Body of pancreas (tissue), 4 donors: ENCODE measurements at regions not wholly inside any gene's neighbourhood (a gene's known extent, or its start where the extent isn't known, plus 50 kb on each side); places are given as distances from the start of the nearest gene placed in this dataset.

Experiments
- ATAC-seq: fragments of 150-250 bp; one replicate; pipeline ENCODE4 v1.9.1; 2016
- DNase-seq, 4 donors: peaks; one replicate each; pipeline ENCODE4 v3.0.0-alpha.2; 2019
- H3K27ac ChIP-seq, 4 donors: fragments of 200-600 bp; sonication (generic); 1 replicate in 3 of 4; 2 replicates in 1 of 4; pipeline versions ENCODE4 v1.5.1 to v1.6.1; 2016 to 2019; ENCODE audit warnings: mild to moderate bottlenecking in 1 of 4, mixed read lengths in 1 of 4, moderate library complexity in 1 of 4
- H3K27me3 ChIP-seq, 2 donors: fragments of 200-600 bp; sonication (generic); one replicate each; pipeline ENCODE4 v1.6.0; 2016; ENCODE audit warnings: mild to moderate bottlenecking in 1 of 2
- H3K36me3 ChIP-seq, 2 donors: fragments of 200-600 bp; sonication (generic); replicated peaks in 1 of 2; 2 replicates each; pipeline ENCODE4 v1.5.1; 2016; ENCODE audit warnings: low read depth in 2 of 2; ENCODE audit not compliant: insufficient read depth in 1 of 2
- H3K4me1 ChIP-seq: fragments of 200-600 bp; sonication (generic); one replicate; pipeline ENCODE4 v1.6.0; 2016
- H3K4me3 ChIP-seq, 2 donors: fragments of 200-600 bp; sonication (generic); 1 replicate in 1 of 2; 2 replicates in 1 of 2; pipeline ENCODE4 v1.5.1; 2016 to 2019
- H3K9me3 ChIP-seq, 3 donors: fragments of 200-600 bp; sonication (generic); 1 replicate in 2 of 3; 2 replicates in 1 of 3; pipeline ENCODE4 v1.5.1; 2016
- CTCF ChIP-seq, 7 experiments: fragments of 450-650 bp in 4 of 7; fragments of 200-600 bp in 3 of 7; sonication (generic) in 3 of 7; IDR thresholded peaks; one replicate each; pipeline ENCODE4 v1.5.1; 2016 to 2019; ENCODE audit warnings: antibody characterized with exemption in 7 of 7
- POLR2A ChIP-seq, 3 donors: fragments of 450-650 bp; IDR thresholded peaks; one replicate each; pipeline ENCODE4 v1.6.1; 2016; ENCODE audit warnings: antibody characterized with exemption in 3 of 3, mild to moderate bottlenecking in 2 of 3
- WGBS, 2 donors: methylation state at CpG; one replicate each; pipeline ENCODE4 v1.1.5; 2017; 5-methylcytosine and 5-hydroxymethylcytosine counted together
- intact Hi-C: fragments of 100-400 bp; cut with DNase I; formaldehyde crosslinking; loops from one replicate; pipeline ENCODE4 v1.15.1; 2023

GRCh38 chr1:82420584-82420983 is 619.9 kb downstream of the ADGRL2 start:
- intact Hi-C loops: no loop called here
- no peak for TF ChIP-seq CTCF (IDR thresholded peaks at IDR 0.05)
- no peak for TF ChIP-seq POLR2A (IDR thresholded peaks at IDR 0.05)
- Histone ChIP-seq H3K9me3 (no peaks in the 10 kb centered on the region), H3K4me1 (no peaks in the 10 kb centered on the region), H3K36me3 (no peaks in the 10 kb centered on the region), H3K27me3 (no peaks in the 10 kb centered on the region), H3K27ac (no peak overlapping the region), H3K4me3 (no peak overlapping the region)
- DNase-seq (no peak), ATAC-seq (no peak)
- WGBS, 2 donors: 67 to 78% methylated on average over 3 of the region's 3 CpGs

- H3K4me1 ChIP-seq: no peaks in the 10 kb centered on the region
- DNase-seq (no peak), ATAC-seq (no peak)
- H3K36me3 ChIP-seq: no peaks in the 10 kb centered on the region
- intact Hi-C loops: no loop called here
- H3K27me3 ChIP-seq: no peaks in the 10 kb centered on the region
- no peak overlapping the region for H3K27ac ChIP-seq
- H3K9me3 ChIP-seq: no peaks in the 10 kb centered on the region
- WGBS, 2 donors: 67 to 68% methylated on average over 1 of the region's 1 CpG
- TF ChIP-seq CTCF (IDR thresholded peaks at IDR 0.05) (no peak), POLR2A (IDR thresholded peaks at IDR 0.05) (no peak)
- no peak overlapping the region for H3K4me3 ChIP-seq
Measured at GRCh38 chr1:82411605-82412004, 610.9 kb downstream of the ADGRL2 start.

GRCh38 chr1:82405333-82405732 is 604.6 kb downstream of the ADGRL2 start:
- H3K4me3 ChIP-seq: no peak overlapping the region
- no peak for DNase-seq
- no peak for ATAC-seq
- intact Hi-C loops: no loop called here
- no peaks in the 10 kb centered on the region for H3K4me1 ChIP-seq
- WGBS, 2 donors: 73 to 85% methylated on average over 1 of the region's 1 CpG
- TF ChIP-seq POLR2A (IDR thresholded peaks at IDR 0.05) (no peak), CTCF (IDR thresholded peaks at IDR 0.05) (no peak)
- no peaks in the 10 kb centered on the region for H3K36me3 ChIP-seq
- no peaks in the 10 kb centered on the region for H3K27me3 ChIP-seq
- H3K27ac ChIP-seq: no peak overlapping the region
- H3K9me3 ChIP-seq: no peaks in the 10 kb centered on the region

- no peaks in the 10 kb centered on the region for H3K9me3 ChIP-seq
- no peaks in the 10 kb centered on the region for H3K4me1 ChIP-seq
- ATAC-seq: no peak
- intact Hi-C loops: no loop called here
- no peak for DNase-seq
- no peak overlapping the region for H3K27ac ChIP-seq
- WGBS, 2 donors: 62 to 67% methylated on average over 1 of the region's 1 CpG
- no peak overlapping the region for H3K4me3 ChIP-seq
- H3K36me3 ChIP-seq: no peaks in the 10 kb centered on the region
- no peaks in the 10 kb centered on the region for H3K27me3 ChIP-seq
- no peak for TF ChIP-seq POLR2A (IDR thresholded peaks at IDR 0.05)
- no peak for TF ChIP-seq CTCF (IDR thresholded peaks at IDR 0.05)
Measured at GRCh38 chr1:82401116-82401515, 600.4 kb downstream of the ADGRL2 start.

GRCh38 chr1:82400521-82400920 is 599.8 kb downstream of the ADGRL2 start:
- Histone ChIP-seq H3K9me3 (no peaks in the 10 kb centered on the region), H3K36me3 (no peaks in the 10 kb centered on the region), H3K27me3 (no peaks in the 10 kb centered on the region), H3K4me3 (no peak overlapping the region), H3K27ac (no peak overlapping the region), H3K4me1 (no peaks in the 10 kb centered on the region)
- 67 to 70% methylated on average over 4 of the region's 4 CpGs for WGBS, 2 donors
- intact Hi-C loops: no loop called here
- DNase-seq (no peak), ATAC-seq (no peak)
- TF ChIP-seq POLR2A (IDR thresholded peaks at IDR 0.05) (no peak), CTCF (IDR thresholded peaks at IDR 0.05) (no peak)
